Ovary (tissue), 3 donors: ENCODE measurements at regions not wholly inside any gene's neighbourhood (a gene's known extent, or its start where the extent isn't known, plus 50 kb on each side); places are given as distances from the start of the nearest gene placed in this dataset.

Experiments
- CTCF ChIP-seq, 3 donors: fragments of 450-650 bp in 2 of 3; fragments of 200-600 bp in 1 of 3; IDR thresholded peaks; one replicate each; pipeline versions ENCODE4 v1.5.1 to v1.8.0; 2016 to 2022; ENCODE audit warnings: antibody characterized with exemption in 3 of 3, mild to moderate bottlenecking in 1 of 3
- EP300 ChIP-seq: sonication (generic); formaldehyde crosslinking; IDR thresholded peaks from one replicate; pipeline ENCODE4 v1.6.1; 2017; ENCODE audit warnings: antibody characterized with exemption
- donor health status: DM: no; HTN: no; CAD: no.

DNA sequence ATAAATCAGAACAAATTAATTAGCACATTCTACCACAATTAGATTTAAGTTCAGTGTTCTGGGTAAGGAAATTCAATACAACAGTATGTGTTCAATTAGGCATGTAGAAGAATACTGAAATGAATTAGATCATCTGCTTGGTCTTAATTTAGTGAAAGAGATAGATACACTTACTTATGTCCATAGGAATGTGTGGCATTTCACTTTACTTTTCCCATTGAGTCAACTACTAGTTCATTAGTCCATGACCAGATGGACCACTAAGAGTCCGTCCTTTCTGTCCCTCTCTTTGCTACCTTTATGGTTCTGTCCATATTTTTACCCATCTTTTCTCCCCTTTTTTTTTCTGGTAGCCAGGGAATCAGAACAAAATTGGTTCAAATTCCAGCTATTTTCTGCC lies 276.9 kb downstream of the OSTF1 start:
- TF ChIP-seq CTCF (IDR thresholded peaks at IDR 0.05) (no peak), EP300 (no peak)
